ENCODE measurements at regions not wholly inside any gene's neighbourhood (a gene's known extent, or its start where the extent isn't known, plus 50 kb on each side); places are given as distances from the start of the nearest gene placed in this dataset.

GRCh38 chr2:176813156-176813555 lies 399.4 kb upstream of the HNRNPA3 start:
- in situ Hi-C loops (cut with HindIII; ENCODE audit: low pct_ligation_motif_present, low sequenced_read_pairs) = no loop called here
- DNase-seq = no peak
- H3K27me3 ChIP-seq (replicated peaks) = no peaks in the 10 kb centered on the region
- no peaks in the 10 kb centered on the region for H3K36me3 ChIP-seq (replicated peaks)
- TF ChIP-seq, protein P1, sequence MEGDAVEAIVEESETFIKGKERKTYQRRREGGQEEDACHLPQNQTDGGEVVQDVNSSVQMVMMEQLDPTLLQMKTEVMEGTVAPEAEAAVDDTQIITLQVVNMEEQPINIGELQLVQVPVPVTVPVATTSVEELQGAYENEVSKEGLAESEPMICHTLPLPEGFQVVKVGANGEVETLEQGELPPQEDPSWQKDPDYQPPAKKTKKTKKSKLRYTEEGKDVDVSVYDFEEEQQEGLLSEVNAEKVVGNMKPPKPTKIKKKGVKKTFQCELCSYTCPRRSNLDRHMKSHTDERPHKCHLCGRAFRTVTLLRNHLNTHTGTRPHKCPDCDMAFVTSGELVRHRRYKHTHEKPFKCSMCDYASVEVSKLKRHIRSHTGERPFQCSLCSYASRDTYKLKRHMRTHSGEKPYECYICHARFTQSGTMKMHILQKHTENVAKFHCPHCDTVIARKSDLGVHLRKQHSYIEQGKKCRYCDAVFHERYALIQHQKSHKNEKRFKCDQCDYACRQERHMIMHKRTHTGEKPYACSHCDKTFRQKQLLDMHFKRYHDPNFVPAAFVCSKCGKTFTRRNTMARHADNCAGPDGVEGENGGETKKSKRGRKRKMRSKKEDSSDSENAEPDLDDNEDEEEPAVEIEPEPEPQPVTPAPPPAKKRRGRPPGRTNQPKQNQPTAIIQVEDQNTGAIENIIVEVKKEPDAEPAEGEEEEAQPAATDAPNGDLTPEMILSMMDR (IDR thresholded peaks at IDR 0.05; ENCODE audit: low read depth, low read length, missing control alignments) = no peak
- H3K4me3 ChIP-seq (ENCODE audit: low read depth, low read length) = no peak overlapping the region
- H3K27ac ChIP-seq = no peak overlapping the region

GRCh38 chr2:176813621-176814049 lies 399.0 kb upstream of the HNRNPA3 start:
- no peak for DNase-seq
- in situ Hi-C loops (cut with HindIII; ENCODE audit: low pct_ligation_motif_present, low sequenced_read_pairs) = no loop called here
- Histone ChIP-seq H3K27ac (no peak overlapping the region), H3K4me3 (ENCODE audit: low read depth, low read length) (no peak overlapping the region), H3K27me3 (replicated peaks) (no peaks in the 10 kb centered on the region), H3K36me3 (replicated peaks) (no peaks in the 10 kb centered on the region)
- TF ChIP-seq, protein P1 (IDR thresholded peaks at IDR 0.05; ENCODE audit: low read depth, low read length, missing control alignments) = no peak

DNA sequence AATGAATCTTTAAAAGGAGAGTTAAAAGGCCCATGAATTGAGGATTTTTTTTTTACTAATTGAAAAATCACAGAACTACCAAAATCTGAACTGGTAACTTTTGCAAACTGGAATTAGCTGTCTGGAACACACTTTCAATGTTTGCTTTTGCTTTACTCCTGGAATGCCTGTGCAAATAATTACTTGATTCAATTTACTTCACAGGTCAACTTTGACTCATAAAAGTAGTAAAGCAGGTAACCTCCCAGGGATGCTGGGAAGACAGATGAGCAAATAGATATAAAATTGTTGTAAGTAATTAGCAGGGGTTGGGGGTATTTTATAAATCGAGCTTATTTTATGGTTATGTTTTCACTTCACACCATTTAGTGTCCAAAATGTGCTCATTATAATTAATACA lies 398.3 kb upstream of the HNRNPA3 start:
- H3K27ac ChIP-seq = no peak overlapping the region
- no peaks in the 10 kb centered on the region for H3K36me3 ChIP-seq (replicated peaks)
- H3K4me3 ChIP-seq (ENCODE audit: low read depth, low read length) = no peak overlapping the region
- H3K27me3 ChIP-seq (replicated peaks) = no peaks in the 10 kb centered on the region
- TF ChIP-seq, protein P1 (IDR thresholded peaks at IDR 0.05; ENCODE audit: low read depth, low read length, missing control alignments) = no peak
- in situ Hi-C loops (cut with HindIII; ENCODE audit: low pct_ligation_motif_present, low sequenced_read_pairs) = no loop called here
- no peak for DNase-seq

- TF ChIP-seq, protein P1 (IDR thresholded peaks at IDR 0.05; ENCODE audit: low read depth, low read length, missing control alignments) = peak; percentile 46
- H3K4me3 ChIP-seq (ENCODE audit: low read depth, low read length) = no peak overlapping the region
- in situ Hi-C loops (cut with HindIII; ENCODE audit: low pct_ligation_motif_present, low sequenced_read_pairs) = no loop called here
- no peaks in the 10 kb centered on the region for H3K27me3 ChIP-seq (replicated peaks)
- no peak overlapping the region for H3K27ac ChIP-seq
- no peaks in the 10 kb centered on the region for H3K36me3 ChIP-seq (replicated peaks)
- DNase-seq = no peak
Observed at GRCh38 chr2:176814740-176815367, 397.7 kb upstream of the HNRNPA3 start.

- no peak overlapping the region for H3K27ac ChIP-seq
- in situ Hi-C loops (cut with HindIII; ENCODE audit: low pct_ligation_motif_present, low sequenced_read_pairs) = no loop called here
Observed at GRCh38 chr2:176817061-176817565, 395.5 kb upstream of the HNRNPA3 start.

More at GRCh38 chr2:176817061-176817565, 395.5 kb upstream of the HNRNPA3 start:
- TF ChIP-seq, protein P1 (IDR thresholded peaks at IDR 0.05; ENCODE audit: low read depth, low read length, missing control alignments) = peak; percentile 18
- no peaks in the 10 kb centered on the region for H3K27me3 ChIP-seq (replicated peaks)
- no peaks in the 10 kb centered on the region for H3K36me3 ChIP-seq (replicated peaks)
- no peak overlapping the region for H3K4me3 ChIP-seq (ENCODE audit: low read depth, low read length)
- DNase-seq = no peak
